H9 (cell line): ENCODE measurements at regions not wholly inside any gene's neighbourhood (a gene's known extent, or its start where the extent isn't known, plus 50 kb on each side); places are given as distances from the start of the nearest gene placed in this dataset.

Experiments
- DNase-seq: peaks from one replicate; pipeline ENCODE4 v3.0.0-alpha.2; 2017
- H2AFZ ChIP-seq: one replicate; pipeline ENCODE4 v1.6.1; 2013; ENCODE audit warnings: mild to moderate bottlenecking, low read length, control low read depth, moderate library complexity
- H2AK5ac ChIP-seq: 2 replicates; pipeline ENCODE4 v1.6.1; 2013; ENCODE audit warnings: low read length, control low read depth, mixed read lengths; ENCODE audit not compliant: insufficient read length
- H2BK120ac ChIP-seq: one replicate; pipeline ENCODE4 v1.6.1; 2013; ENCODE audit warnings: low read depth, mild to moderate bottlenecking, low read length, control low read depth, inconsistent platforms; ENCODE audit not compliant: poor library complexity, severe bottlenecking
- H2BK12ac ChIP-seq: 2 replicates; pipeline ENCODE4 v1.6.1; 2013; ENCODE audit warnings: low read length, control low read depth, mixed read lengths, low read depth; ENCODE audit not compliant: insufficient read length
- H2BK15ac ChIP-seq: 2 replicates; pipeline ENCODE4 v1.6.1; 2013; ENCODE audit warnings: low read depth, low read length, control low read depth
- H2BK20ac ChIP-seq: one replicate; pipeline ENCODE4 v1.6.1; 2013; ENCODE audit warnings: low read depth, mild to moderate bottlenecking, low read length, control low read depth, inconsistent platforms; ENCODE audit not compliant: poor library complexity, severe bottlenecking
- H2BK5ac ChIP-seq: 2 replicates; pipeline ENCODE4 v1.6.1; 2013; ENCODE audit warnings: low read length, control low read depth, mixed read lengths; ENCODE audit not compliant: insufficient read length
- H3K14ac ChIP-seq: 2 replicates; pipeline ENCODE4 v1.6.1; 2013; ENCODE audit warnings: low read length, control low read depth; ENCODE audit not compliant: insufficient read depth
- H3K18ac ChIP-seq: 2 replicates; pipeline ENCODE4 v1.6.1; 2013; ENCODE audit warnings: low read depth, mild to moderate bottlenecking, mixed read lengths, low read length, control low read depth; ENCODE audit not compliant: insufficient read length
- H3K23ac ChIP-seq: 2 replicates; pipeline ENCODE4 v1.6.1; 2013; ENCODE audit warnings: low read length, control low read depth, mixed read lengths, low read depth; ENCODE audit not compliant: insufficient read length
- H3K23me2 ChIP-seq: 2 replicates; pipeline ENCODE4 v1.6.1; 2013; ENCODE audit warnings: low read depth, mild to moderate bottlenecking, mixed read lengths, low read length, control low read depth; ENCODE audit not compliant: insufficient read length, poor library complexity, severe bottlenecking
- H3K27ac ChIP-seq: 2 replicates; pipeline ENCODE4 v1.5.1; 2013; ENCODE audit warnings: low read length, control low read depth, mixed read lengths, low read depth; ENCODE audit not compliant: insufficient read length
- H3K27me3 ChIP-seq: 2 replicates; pipeline ENCODE4 v1.6.1; 2013; ENCODE audit warnings: low read length, control low read depth, inconsistent platforms; ENCODE audit not compliant: insufficient read depth
- H3K4ac ChIP-seq: 2 replicates; pipeline ENCODE4 v1.6.1; 2013; ENCODE audit warnings: low read depth, mild to moderate bottlenecking, control low read depth, inconsistent platforms, low read length, moderate library complexity
- H3K4me1 ChIP-seq: 2 replicates; pipeline ENCODE4 v1.6.1; 2013; ENCODE audit warnings: low read length, control low read depth, inconsistent platforms; ENCODE audit not compliant: insufficient read depth
- H3K4me2 ChIP-seq: 2 replicates; pipeline ENCODE4 v1.6.1; 2013; ENCODE audit warnings: low read length, control low read depth, mixed read lengths; ENCODE audit not compliant: insufficient read length, insufficient read depth
- H3K56ac ChIP-seq: 2 replicates; pipeline ENCODE4 v1.6.1; 2013; ENCODE audit warnings: low read depth, mild to moderate bottlenecking, mixed read lengths, low read length, control low read depth; ENCODE audit not compliant: insufficient read length
- H3K79me1 ChIP-seq: 2 replicates; pipeline ENCODE4 v1.6.1; 2013; ENCODE audit warnings: low read depth, mild to moderate bottlenecking, moderate library complexity, low read length, control low read depth, inconsistent platforms; ENCODE audit not compliant: insufficient read depth, poor library complexity, severe bottlenecking
- H3K79me2 ChIP-seq: 2 replicates; pipeline ENCODE4 v1.6.1; 2013; ENCODE audit warnings: low read length, control low read depth, inconsistent platforms; ENCODE audit not compliant: insufficient read depth
- H3K9ac ChIP-seq: 2 replicates; pipeline ENCODE4 v1.6.1; 2013; ENCODE audit warnings: low read length, control low read depth, mixed read lengths; ENCODE audit not compliant: insufficient read length; ENCODE audit errors: extremely low read depth
- H3K9me3 ChIP-seq: one replicate; pipeline ENCODE4 v1.6.1; 2013; ENCODE audit warnings: low read depth, low read length, inconsistent platforms; ENCODE audit not compliant: control insufficient read depth
- H3T11ph ChIP-seq: one replicate; pipeline ENCODE4 v1.6.1; 2013; ENCODE audit warnings: mild to moderate bottlenecking, low read length, control low read depth, inconsistent platforms
- H4K20me1 ChIP-seq: one replicate; pipeline ENCODE4 v1.6.1; 2013; ENCODE audit not compliant: control insufficient read depth, insufficient read length, insufficient read depth
- H4K5ac ChIP-seq: 2 replicates; pipeline ENCODE4 v1.6.1; 2013; ENCODE audit warnings: low read depth, mild to moderate bottlenecking, mixed read lengths, low read length, control low read depth; ENCODE audit not compliant: insufficient read length
- H4K8ac ChIP-seq: replicated peaks from 2 replicates; pipeline ENCODE4 v1.6.1; 2013; ENCODE audit warnings: low read length, control low read depth, mixed read lengths, low read depth; ENCODE audit not compliant: insufficient read length
- H4K91ac ChIP-seq: 2 replicates; pipeline ENCODE4 v1.6.1; 2013; ENCODE audit warnings: low read depth, mild to moderate bottlenecking, moderate library complexity, mixed read lengths, low read length, control low read depth; ENCODE audit not compliant: insufficient read length
- H3K27ac Mint-ChIP-seq, 3 experiments: 2 replicates in 2 of 3; 3 replicates in 1 of 3; pipeline ENCODE4 v1.8.0; 2020 to 2021; ENCODE audit warnings: mixed read lengths in 3 of 3, mild to moderate bottlenecking in 1 of 3, moderate library complexity in 1 of 3
- H3K27me3 Mint-ChIP-seq: 2 replicates; pipeline ENCODE4 v1.8.0; 2021; ENCODE audit warnings: low read depth, mild to moderate bottlenecking, moderate library complexity, mixed read lengths
- H3K36me3 Mint-ChIP-seq, 3 experiments: 2 replicates in 2 of 3; 3 replicates in 1 of 3; pipeline ENCODE4 v1.8.0; 2020 to 2021; ENCODE audit warnings: low read depth in 3 of 3, mixed read lengths in 3 of 3; ENCODE audit not compliant: insufficient read depth in 1 of 3
- H3K4me1 Mint-ChIP-seq, 2 experiments: 2 replicates each; pipeline ENCODE4 v1.8.0; 2020; ENCODE audit warnings: mixed read lengths in 2 of 2
- H3K4me3 Mint-ChIP-seq, 2 experiments: 2 replicates in 1 of 2; 3 replicates in 1 of 2; pipeline ENCODE4 v1.8.0; 2020 to 2021; ENCODE audit warnings: mild to moderate bottlenecking in 2 of 2, mixed read lengths in 2 of 2, moderate library complexity in 1 of 2
- H3K9me3 Mint-ChIP-seq, 2 experiments: 2 replicates in 1 of 2; 3 replicates in 1 of 2; pipeline ENCODE4 v1.8.0; 2020; ENCODE audit warnings: mild to moderate bottlenecking in 2 of 2, mixed read lengths in 2 of 2, moderate library complexity in 1 of 2
- CTCF ChIP-seq: fragments of 200-600 bp; sonication (generic); conservative IDR thresholded peaks from 3 replicates; pipeline ENCODE4 v1.8.0; 2021; ENCODE audit warnings: antibody characterized with exemption, mild to moderate bottlenecking

- H3K36me3 Mint-ChIP-seq = peaks cover 0 to 4% (median 0%) of the 10 kb centered on the region in 3 experiments; a peak in 1 of 7 replicates
Measured at GRCh38 chr3:83195243-83195642, 1433.8 kb upstream of the GBE1 start.

More at GRCh38 chr3:83195243-83195642, 1433.8 kb upstream of the GBE1 start:
- Histone ChIP-seq H3T11ph (no peak overlapping the region), H2BK120ac (no peak overlapping the region), H2BK5ac (no peak overlapping the region), H2AFZ (no peak overlapping the region), H4K8ac (no peak overlapping the region), H2BK12ac (no peak overlapping the region), H2BK20ac (no peak overlapping the region), H3K4me1 (peaks cover 4% of the 10 kb centered on the region; the same call in 1 of the 2 replicates), H3K79me2 (no peaks in the 10 kb centered on the region), H2AK5ac (no peak overlapping the region), H3K23ac (no peak overlapping the region), H3K4me2 (no peak overlapping the region), H4K5ac (no peak overlapping the region), H3K56ac (no peak overlapping the region), H3K79me1 (no peaks in the 10 kb centered on the region), H3K27me3 (no peaks in the 10 kb centered on the region), H3K18ac (no peak overlapping the region), H4K20me1 (no peaks in the 10 kb centered on the region), H3K4ac (no peak overlapping the region), H3K27ac (no peak overlapping the region), H3K14ac (no peak overlapping the region), H4K91ac (no peak overlapping the region), H3K23me2 (no peaks in the 10 kb centered on the region), H3K9ac (no peak overlapping the region), H3K9me3 (no peaks in the 10 kb centered on the region), H2BK15ac (no peak overlapping the region)
- Mint-ChIP-seq H3K4me1 (peaks cover 9 to 12% of the 10 kb centered on the region in 2 experiments), H3K27me3 (no peaks in the 10 kb centered on the region), H3K27ac (no peak overlapping the region), H3K4me3 (no peak overlapping the region), H3K9me3 (no peaks in the 10 kb centered on the region)
- no peak for TF ChIP-seq CTCF
- DNase-seq = no peak
